GM18909 (cell line): ENCODE measurements at regions not wholly inside any gene's neighbourhood (a gene's known extent, or its start where the extent isn't known, plus 50 kb on each side); places are given as distances from the start of the nearest gene placed in this dataset.
"Not testable (repeated sequence)": the region's sequence is repeated elsewhere in the genome, so short reads cannot be mapped to it uniquely, and the experiment has no call there.

Source experiments
- ATAC-seq: cut with Tn5 transposase; IDR thresholded peaks from one replicate; pipeline ENCODE4 v1.9.1; 2021; ENCODE audit warnings: mild to moderate bottlenecking; ENCODE audit not compliant: unreplicated experiment, poor library complexity

GRCh38 chr11:96680211-96681018, 290.6 kb downstream of the JRKL start:
- no peak for ATAC-seq

- ATAC-seq = no peak
Observed at GRCh38 chr11:96681019-96681716, 291.4 kb downstream of the JRKL start.

- ATAC-seq = no peak
Observed at GRCh38 chr11:96694338-96694737, 304.5 kb downstream of the JRKL start.

- no peak for ATAC-seq
Observed at GRCh38 chr11:96696731-96697130, 306.9 kb downstream of the JRKL start.

GRCh38 chr11:96697466-96697865, 307.7 kb downstream of the JRKL start:
- no peak for ATAC-seq

- ATAC-seq = no peak
Observed at GRCh38 chr11:96704847-96705246, 315.0 kb downstream of the JRKL start.

GRCh38 chr11:96706761-96707160, 316.9 kb downstream of the JRKL start:
- no peak for ATAC-seq

GRCh38 chr11:96707273-96707672, 317.5 kb downstream of the JRKL start:
- no peak for ATAC-seq

- ATAC-seq = no peak
Observed at GRCh38 chr11:96708219-96708878, 318.5 kb downstream of the JRKL start.

GRCh38 chr11:96713301-96713700, 323.5 kb downstream of the JRKL start:
- ATAC-seq = no peak

GRCh38 chr11:96714689-96715088, 324.9 kb downstream of the JRKL start:
- ATAC-seq = no peak

GRCh38 chr11:96715208-96715607, 325.4 kb downstream of the JRKL start:
- ATAC-seq = no peak

GRCh38 chr11:96736601-96737000, 346.8 kb downstream of the JRKL start:
- ATAC-seq = no peak

- no peak for ATAC-seq
Observed at GRCh38 chr11:96738311-96738710, 348.5 kb downstream of the JRKL start.

- ATAC-seq = no peak
Observed at GRCh38 chr11:96741068-96741467, 351.3 kb downstream of the JRKL start.

- no peak for ATAC-seq
Observed at GRCh38 chr11:96744697-96745096, 354.9 kb downstream of the JRKL start.

- ATAC-seq = no peak
Observed at GRCh38 chr11:96748639-96749370, 359.0 kb downstream of the JRKL start.

GRCh38 chr11:96751807-96752206, 362.0 kb downstream of the JRKL start:
- not testable (repeated sequence) for ATAC-seq

- ATAC-seq = no peak
Observed at GRCh38 chr11:96752221-96752620, 362.4 kb downstream of the JRKL start.

- no peak for ATAC-seq
Observed at GRCh38 chr11:96753997-96754396, 364.2 kb downstream of the JRKL start.

- no peak for ATAC-seq
Observed at GRCh38 chr11:96755209-96755608, 365.4 kb downstream of the JRKL start.
